ENCODE measurements at regions not wholly inside any gene's neighbourhood (a gene's known extent, or its start where the extent isn't known, plus 50 kb on each side); places are given as distances from the start of the nearest gene placed in this dataset.

DNA sequence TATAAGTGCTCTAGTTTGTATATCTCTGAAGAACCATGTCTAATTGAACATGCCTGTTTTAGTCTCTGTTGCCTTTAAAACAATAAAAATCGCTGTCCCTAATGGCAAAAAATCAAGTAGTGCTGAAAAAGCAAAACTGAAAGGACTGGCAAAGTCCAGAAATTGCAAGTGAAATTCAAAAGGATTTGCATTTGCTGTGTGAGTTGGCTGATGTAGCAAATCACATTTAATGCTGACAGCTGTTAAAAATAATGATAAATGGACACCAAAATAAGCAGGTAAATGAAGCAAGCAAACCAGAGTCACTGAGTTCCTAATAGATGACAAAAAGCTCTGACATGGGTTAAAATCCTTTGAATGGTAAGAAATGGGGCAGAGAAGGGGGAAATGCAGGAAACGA is 874.1 kb downstream of the GRM8 start:
- no peak for DNase-seq (ENCODE audit: low spot score)

DNA sequence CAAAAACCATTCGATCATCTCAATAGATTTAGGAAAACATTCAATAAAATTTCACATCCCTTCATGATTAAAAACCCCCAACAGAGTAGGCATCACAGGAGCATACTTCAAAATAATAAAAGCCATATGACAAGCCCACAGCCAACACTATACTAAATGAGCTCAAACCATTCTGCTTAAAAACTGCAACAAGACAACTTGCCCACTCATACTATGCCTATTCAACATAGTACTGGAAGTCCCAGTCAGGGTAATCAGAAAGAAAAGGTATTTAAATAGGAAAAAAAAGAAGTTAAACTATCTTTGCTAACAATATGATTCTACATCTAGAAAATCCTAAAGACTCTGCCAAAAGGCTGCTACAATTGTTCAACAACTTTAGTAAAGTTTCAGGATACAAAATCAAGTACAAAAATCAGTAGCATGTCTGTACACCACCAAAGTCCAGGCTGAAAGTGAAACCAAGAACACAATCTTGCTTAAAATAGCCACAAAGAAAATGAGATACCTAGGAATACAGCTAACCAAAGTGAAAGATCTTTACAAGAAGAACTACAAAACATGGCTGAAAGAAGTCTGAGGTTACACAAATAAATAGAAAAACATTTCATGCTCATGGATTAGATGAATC is 882.6 kb downstream of the GRM8 start:
- DNase-seq (ENCODE audit: low spot score): no peak

DNA sequence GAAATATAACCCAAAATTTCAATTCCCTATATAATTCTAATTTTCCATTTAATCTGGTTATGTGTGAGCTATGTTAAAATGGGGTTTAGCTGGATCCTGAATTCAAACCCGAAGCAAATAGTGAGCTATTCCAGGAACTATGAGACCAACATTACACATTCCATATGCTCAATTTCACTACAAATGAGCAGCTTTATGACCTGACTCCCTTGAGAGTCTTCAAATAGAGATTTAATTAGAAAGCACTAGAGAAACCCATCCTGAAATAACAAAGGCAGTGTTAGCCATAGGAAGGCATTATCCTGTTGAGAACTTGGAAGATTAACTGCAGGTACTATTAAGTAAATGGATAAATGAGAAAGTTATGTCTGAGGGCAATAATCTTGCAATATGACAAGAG is 890.0 kb downstream of the GRM8 start:
- no peak for DNase-seq (ENCODE audit: low spot score)

DNA sequence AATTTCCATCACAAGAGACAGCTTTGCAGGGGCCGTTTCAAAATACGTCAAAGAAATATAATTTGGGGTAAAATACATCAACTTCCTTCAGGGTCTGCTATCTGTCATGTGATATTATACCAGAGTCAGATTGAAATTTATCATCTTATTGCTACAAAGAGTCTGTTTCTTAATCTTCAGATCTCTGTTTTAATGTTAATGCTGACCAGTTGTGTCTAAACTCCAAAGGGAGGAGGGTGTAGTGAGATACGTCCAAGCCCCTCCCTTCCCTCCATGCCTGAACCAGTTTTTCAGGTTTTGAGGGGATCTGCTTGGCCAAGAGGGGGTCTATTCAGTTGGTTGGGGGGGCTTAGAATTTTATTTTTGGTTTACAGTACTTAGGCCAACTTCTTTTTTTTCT is 891.6 kb downstream of the GRM8 start:
- DNase-seq (ENCODE audit: low spot score): no peak

DNA sequence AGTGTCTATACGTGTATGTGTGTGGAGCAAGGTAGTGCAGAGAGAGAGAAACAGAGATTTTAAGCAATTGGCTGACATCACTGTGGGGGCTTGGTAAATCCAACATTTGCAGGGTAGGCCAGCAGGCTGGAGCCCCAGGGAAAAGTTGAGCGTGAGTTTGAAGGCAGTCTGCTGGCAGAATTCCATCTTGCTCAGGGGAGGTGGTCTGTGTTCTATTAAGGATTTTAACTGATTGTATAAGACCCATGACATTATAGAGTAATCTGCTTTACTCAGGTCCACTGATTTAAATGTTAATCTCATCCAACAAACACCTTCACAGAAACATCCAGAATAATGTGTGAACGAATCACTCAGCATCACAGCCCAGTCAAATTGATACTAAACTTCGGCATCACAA is 912.9 kb downstream of the GRM8 start:
- DNase-seq (ENCODE audit: low spot score): no peak

DNA sequence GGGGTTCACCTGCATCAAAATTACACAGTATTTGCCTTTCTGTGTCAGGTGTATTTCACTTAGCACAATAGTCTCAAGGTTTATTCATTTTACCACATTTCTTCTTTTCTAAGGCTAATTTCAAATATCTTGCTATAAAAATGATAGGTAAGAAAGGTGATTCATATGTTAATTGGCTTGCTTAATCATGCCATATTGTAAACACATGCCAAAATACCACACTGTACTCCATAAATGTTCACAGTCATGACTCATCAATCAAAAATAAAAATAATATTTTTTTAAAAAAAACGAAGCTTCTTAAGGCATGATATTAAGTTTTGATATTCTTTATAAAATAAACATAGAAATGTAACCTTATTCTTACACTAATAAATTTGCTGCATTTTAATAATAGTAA is 947.1 kb downstream of the GRM8 start:
- no peak for DNase-seq (ENCODE audit: low spot score)

DNA sequence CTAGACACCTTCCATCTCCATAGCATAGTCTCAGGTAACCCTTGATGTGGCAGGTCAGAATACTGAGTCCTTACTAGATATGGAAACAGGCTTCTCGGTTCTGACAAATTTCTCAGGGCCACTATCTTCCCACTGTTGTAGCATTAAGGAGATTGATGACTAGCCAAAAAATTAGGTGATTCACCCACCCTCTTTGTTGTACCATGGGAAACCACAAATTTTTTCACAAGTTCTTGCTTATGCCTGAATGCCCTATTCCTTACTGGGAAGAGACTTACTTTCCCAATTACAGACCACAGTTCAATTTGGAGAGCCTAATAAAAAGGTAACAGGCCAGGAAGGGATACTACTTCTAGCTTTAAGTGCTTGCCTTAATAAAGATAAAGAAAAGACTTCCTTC is 948.8 kb downstream of the GRM8 start:
- DNase-seq (ENCODE audit: low spot score): no peak

DNA sequence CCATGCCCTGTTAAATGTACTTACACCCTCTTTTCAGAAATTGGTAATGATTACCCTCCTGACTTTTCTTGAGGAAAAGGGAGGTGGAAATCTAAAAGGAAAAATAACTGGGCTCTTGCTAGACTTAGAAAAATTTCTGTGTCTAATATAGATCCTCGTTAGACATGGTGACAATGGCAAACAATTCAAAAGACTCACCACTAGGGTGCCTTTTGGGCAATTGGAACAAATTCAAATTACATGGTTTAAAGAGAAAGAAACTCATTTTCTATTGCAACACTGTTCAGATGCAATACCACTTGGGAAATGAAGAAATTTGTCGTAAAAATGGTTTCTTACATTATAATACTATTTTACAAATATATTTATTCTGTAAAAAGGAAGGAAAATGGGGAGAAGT is 950.1 kb downstream of the GRM8 start:
- no peak for DNase-seq (ENCODE audit: low spot score)

DNA sequence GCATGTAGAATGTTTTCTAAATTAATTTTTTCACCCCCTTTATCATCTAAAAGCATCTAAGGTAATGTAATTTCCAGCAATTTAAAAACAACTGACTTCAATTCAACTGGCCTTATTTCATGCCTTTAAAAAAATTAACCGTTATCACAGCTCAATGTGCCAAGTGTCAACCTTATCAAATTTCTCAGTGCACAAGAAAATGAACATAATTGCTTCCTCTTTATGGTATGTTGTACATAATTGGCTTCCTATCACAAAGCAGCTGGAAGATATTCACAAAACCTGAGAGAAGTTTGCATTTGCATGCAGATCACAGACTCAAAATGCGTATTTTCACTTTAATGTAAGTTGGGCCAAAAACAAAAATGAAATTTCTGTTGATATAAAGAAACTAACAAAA is 966.4 kb downstream of the GRM8 start:
- DNase-seq (ENCODE audit: low spot score): no peak

DNA sequence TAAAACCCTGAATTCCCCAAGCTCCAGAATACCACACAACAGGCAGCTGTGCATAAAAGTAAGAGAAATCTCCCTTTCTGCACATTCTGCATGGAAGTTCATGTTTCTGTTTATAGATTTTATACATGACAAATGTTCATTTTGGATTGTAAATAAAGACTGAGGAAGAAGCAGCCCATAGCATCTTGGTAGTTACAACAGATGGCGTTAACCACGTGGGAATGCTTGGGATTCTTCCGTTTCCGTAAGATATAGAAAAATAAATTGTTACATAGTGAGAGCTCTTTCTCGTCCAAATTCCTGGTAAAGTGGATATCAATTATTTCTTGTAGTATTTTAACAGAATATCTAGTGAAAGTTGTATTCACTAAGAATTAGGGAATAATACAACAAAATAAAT is 1016.5 kb downstream of the GRM8 start:
- DNase-seq (ENCODE audit: low spot score): no peak

DNA sequence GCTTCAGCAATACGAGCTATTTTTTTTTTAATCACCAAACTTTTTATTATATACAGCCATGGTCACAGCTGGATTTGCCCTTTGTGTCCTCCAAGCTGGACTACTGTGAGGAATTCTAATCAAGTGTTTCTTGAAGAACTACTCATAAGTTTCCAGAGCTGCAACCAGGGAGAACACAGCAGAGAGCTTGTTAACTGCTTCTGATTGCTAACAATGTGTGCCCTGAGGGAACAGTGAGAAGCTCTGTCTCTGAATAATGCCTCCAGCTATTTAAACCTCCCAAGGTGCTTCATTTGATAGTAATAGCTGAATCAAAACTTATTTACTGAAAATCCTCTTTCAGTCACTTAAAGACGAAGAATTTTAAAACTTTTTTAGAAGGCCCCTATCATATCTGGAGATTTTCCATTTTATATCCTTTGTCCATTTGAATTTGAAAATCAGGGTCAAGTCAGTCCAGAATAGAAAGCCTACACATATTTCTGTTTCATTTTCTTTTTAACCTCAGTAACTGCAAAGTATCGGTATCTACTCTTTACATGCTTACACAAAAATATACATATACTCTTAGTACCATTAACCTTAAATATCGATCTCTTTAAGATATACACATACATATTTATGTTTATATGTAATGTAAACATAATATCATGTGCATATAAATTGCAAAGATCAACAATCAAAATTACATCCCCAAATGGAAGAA is 1024.2 kb downstream of the GRM8 start:
- DNase-seq (ENCODE audit: low spot score): no peak

DNA sequence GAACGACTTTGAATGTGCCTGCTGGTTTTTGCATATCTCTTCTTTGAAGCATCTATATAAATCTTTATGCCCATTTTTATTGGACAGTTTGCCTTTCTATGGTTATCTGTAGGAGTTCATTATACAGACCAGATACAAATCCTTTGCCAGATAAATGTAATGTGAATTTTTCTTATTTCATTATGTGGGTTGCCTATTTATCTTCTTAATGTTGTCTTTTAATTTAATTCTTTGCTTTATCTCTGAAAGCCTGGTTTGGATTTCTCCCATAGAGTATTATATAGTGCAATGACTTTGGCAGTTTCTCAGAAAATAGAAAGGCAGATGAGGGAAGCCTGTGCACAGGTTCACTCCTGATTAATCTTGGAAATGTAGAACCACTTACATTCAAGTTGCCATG is 1025.1 kb downstream of the GRM8 start:
- no peak for DNase-seq (ENCODE audit: low spot score)

DNA sequence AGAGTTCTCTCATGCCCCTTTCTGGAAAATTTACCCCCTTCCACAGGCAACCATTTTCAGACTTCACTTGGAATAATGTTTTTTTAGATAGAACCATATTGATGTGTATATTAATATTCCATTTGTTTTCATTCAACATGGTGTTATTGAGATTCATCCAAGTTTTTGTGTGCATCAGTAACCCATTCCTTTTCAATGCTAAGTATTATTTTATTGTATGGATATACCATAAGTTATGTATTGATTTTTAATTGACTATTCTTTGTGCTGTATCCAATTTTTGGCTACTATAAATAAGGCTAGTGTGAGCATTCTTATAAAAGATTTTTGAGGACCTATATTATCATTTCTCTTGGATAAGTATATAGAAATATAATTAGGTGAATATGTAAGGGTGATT is 1025.7 kb downstream of the GRM8 start:
- DNase-seq (ENCODE audit: low spot score): no peak

DNA sequence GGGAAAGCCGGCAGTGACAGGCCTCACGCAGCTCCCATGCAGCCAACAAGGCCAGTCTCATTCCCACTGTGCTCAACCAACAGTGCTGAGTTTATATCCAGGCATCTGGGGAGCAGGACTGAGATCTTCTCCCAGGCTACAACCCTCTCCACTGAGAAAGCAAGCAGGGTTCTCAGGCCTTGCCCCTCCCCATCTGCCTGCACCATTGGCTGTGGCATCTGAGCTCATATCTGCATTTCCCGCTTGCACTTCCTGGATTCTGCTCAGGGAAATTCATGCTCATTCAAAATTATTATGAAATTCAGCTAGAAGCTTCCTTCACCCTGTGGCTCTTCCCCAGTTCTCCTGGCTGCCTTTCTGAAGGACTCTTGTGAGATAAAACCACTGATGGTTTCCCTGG is 1029.0 kb downstream of the GRM8 start:
- no peak for DNase-seq (ENCODE audit: low spot score)

DNA sequence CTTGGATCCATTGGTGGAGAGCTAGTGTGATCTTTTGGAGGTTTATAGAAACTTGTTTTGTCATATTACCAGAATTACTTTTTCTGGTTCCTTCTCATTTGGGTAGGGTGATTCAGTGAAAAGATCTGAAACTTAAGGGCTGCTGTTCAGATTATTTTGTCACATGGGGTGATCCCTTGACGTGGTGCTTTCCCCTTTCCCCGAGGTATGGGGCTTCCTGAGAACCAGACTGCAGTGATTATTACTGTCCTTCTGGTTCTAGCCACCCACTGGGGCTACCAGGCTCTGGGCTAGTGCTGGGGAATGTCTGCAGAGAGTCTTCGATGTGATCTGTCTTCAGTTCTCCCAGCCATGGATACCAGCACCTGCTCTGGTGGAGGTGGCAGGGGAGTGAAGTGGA is 1030.0 kb downstream of the GRM8 start:
- DNase-seq (ENCODE audit: low spot score): no peak

DNA sequence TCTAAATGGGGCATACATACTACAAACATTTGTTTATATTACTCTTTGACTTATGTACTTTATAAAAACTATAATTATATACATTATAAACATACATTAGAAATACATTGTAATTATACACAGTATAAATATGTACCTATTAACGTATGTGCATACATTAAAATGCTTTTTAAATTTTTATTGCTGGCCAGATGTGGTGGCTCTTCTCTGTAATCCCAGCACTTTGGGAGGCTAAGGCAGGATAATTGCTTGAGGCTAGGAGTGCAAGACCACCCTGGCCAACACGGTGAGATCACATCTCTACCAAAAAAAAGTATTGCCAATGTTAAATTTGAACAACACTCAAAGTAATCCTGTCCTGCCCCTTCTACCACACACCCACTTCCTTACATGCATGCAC is 1037.0 kb downstream of the GRM8 start:
- DNase-seq (ENCODE audit: low spot score): no peak

DNA sequence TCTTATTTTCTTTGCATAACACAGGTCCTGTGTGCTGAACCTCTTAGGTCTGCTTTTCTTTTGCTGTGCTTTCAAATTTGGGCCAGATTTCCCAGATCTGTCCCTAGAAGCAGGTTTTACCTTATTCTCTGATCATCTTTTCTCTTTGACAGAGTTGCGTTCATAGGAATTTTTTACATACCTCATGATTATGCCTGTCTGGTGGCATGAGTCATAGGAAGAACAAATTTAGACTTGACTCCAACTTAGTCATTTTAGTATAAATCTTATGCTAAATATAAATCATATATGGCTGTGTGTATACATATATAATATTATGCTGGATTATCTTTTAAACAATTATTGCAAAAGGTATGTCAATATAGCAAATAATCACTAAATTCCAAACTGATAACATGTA is 1038.9 kb downstream of the GRM8 start:
- DNase-seq (ENCODE audit: low spot score): no peak

DNA sequence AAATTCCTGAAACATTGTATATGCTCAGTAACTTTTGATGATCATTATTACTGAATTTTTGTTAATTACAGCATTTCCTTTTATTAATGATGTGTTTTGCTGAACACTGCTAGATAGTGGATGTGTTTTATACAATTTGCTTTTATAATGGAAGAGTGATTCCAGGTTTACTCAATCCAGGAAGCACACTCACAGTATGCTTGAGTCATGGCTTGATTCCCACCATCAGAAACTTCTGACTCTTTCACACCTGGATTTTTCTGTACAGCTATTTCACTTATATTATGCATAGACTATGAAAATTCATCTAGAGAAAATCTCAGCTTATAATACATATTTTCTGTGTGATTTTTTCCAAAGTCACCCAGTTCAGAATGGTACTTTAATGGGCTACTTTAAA is 1040.9 kb downstream of the GRM8 start:
- no peak for DNase-seq (ENCODE audit: low spot score)

DNA sequence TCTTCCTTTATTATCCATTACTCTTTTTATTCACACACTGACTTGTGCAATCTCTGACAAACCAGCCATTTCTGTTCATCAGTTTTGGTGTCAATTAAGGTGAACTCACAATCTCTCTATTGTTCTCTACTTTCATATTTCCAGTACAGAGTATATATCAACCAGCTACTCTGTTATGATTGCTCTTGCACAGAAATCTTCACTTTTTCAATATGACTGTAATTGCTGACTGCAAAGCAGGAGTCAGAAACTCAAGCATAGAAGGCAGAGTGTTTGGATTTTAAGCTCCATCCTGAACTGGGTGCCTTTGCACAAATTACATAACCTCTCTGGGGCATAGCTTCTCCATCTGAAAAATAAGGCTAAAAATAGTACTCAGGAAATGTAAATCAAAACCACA is 1042.0 kb downstream of the GRM8 start:
- DNase-seq (ENCODE audit: low spot score): no peak

DNA sequence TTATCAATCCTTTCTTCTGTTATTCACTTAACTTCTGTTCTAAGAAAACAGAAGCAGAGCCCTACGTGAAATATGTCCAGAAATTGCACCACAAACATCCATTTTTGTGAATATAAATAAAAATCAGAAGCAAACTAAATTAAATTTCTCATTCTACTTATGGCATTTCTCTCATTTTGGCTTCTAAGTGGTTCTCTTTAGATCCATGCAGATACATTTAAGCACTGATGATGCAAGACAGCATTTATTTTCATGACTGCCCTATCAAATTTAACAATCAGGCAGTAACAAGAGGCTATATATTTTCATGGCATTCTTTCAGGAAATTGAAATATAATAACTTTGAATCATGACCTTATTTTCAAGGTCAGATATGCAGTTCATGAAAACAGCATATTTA is 1049.6 kb downstream of the GRM8 start:
- no peak for DNase-seq (ENCODE audit: low spot score)

DNA sequence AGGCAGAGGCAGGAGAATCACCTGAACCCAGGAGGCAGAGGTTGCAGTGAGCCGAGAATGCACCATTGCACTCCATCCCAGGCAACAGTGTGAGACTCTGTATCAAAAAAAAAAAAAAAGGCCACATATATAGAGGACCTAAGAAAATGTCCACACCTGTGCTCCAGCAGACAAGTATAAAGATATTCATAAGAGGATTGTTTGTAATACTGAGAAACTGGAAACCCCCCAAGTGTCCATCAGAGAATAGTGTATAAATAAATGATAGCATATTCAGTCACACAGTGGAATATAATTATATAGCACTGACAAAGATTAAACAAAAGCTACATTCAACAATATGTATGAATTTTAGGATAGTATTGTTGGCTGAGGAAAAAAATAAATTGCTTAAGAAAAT is 1050.6 kb downstream of the GRM8 start:
- DNase-seq (ENCODE audit: low spot score): no peak

DNA sequence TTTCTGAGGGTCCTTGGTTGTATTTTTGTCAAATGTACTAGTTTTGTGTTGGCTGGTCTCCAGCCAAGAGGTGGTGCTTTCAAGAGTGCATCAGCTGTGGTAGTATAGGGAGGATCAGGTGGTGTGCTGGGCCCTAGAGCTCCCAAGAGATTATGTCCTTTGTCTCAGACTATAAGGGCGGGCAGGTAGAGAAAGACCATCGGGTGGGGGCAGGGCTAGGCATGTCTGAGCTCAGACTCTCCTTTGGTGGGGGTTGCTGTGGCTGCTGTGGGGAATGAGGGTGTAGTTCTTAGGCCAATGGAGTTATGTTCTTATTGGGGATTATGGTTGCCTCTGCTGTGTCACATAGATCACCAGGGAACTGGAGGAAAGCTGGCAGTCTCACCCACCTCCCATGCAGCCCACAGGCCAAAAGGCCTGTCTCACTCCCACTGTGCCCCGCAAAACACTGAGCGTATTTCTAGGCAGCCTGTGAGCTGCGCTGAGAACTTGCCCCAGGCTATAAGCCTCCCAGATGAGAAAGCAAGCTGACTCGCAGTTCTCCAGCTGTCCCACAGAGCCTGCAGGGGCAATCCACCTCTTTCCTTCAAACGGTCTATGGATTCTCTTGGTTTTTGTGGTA is 1066.7 kb downstream of the GRM8 start:
- no peak for DNase-seq (ENCODE audit: low spot score)

DNA sequence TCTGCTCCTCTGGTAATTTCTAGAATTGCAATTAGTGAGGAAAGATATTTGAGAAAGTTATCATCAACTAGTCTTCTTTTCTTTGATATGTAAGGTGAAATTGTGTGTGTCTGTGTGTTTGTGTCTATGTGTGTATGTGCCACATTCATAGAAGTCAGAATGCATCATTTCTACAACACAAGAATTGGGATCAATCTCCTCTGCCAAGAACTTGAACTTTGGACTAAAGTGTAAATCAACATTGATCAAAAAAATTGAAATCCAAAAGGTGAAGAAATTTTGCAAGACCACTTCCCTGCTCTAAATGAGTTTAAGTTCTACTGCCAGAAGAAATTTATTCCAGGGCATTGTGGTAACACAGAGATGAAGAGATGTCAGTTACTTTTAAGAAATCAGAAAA is 1072.8 kb downstream of the GRM8 start:
- DNase-seq (ENCODE audit: low spot score): no peak

DNA sequence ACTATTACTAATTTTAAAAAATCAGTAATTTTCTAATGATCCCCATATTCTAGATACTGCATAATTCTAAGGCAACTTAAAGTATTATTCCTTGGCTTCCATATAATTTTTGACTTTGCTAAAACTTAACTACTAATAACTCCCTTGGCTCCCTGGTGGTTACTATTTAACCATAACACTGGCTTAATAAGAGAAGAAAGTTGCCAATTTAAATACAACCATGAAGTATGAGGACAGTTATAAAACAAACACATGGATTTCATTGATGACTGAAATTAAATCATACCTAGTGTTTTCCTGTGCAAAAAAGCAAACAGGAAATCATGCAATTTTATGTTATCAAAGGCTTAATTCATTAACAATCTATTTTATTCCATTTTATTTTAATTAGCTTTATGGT is 1073.9 kb downstream of the GRM8 start:
- DNase-seq (ENCODE audit: low spot score): no peak
